ENCODE measurements at regions not wholly inside any gene's neighbourhood (a gene's known extent, or its start where the extent isn't known, plus 50 kb on each side); places are given as distances from the start of the nearest gene placed in this dataset.

- Histone ChIP-seq H3K4me2 (ENCODE audit: low read depth, low read length) (no peak overlapping the region), H4K20me1 (ENCODE audit: insufficient read depth, low read length) (no peaks in the 10 kb centered on the region), H3K27ac (ENCODE audit: extremely low read length, insufficient read depth, low read length) (no peak overlapping the region), H3K9ac (ENCODE audit: insufficient read depth, low read depth, low read length) (no peak overlapping the region), H3K9me3 (ENCODE audit: low read length) (no peaks in the 10 kb centered on the region), H3K79me2 (ENCODE audit: insufficient read depth, low read length) (no peaks in the 10 kb centered on the region), H3K27me3 (ENCODE audit: control insufficient read depth in 1 of 2, insufficient read depth in 2 of 2, low read length in 2 of 2) (no peaks in the 10 kb centered on the region), H2AFZ (ENCODE audit: low read length) (no peak overlapping the region), H3K36me3 (replicated peaks in 1 of 2; ENCODE audit: control insufficient read depth in 1 of 2, insufficient read depth in 2 of 2, low read length in 2 of 2) (no peaks in the 10 kb centered on the region), H3K4me3 (replicated peaks in 1 of 3; ENCODE audit: insufficient read depth in 1 of 3, low read depth in 2 of 3, low read length in 3 of 3) (no peak overlapping the region), H3K4me1 (ENCODE audit: insufficient read depth, low read length) (no peaks in the 10 kb centered on the region)
- no peak for DNase-seq (ENCODE audit: low spot score)
- CTCF ChIA-PET (ENCODE audit: low intra/inter-chr PET ratio, low total read pairs) = no interaction called here
- ATAC-seq = no peak
- in situ Hi-C loops (cut with HindIII; ENCODE audit: extremely low pct_ligation_motif_present, low pct_unique_long_range_greater_than_20kb) (no loop called here), intact Hi-C loops (cut with micrococcal nuclease; ENCODE audit: unreplicated experiment) (no loop called here)
- POLR2A ChIA-PET = no interaction called here
- WGBS (ENCODE audit: low lambda C conversion rate) = 20% methylated on average over 5 of the region's 5 CpGs
- BruUV-seq (replicated peaks) = no TSS peak
- no peak for TF ChIP-seq MZF1 (CRISPR knock-in tag; IDR thresholded peaks at IDR 0.05; ENCODE audit: borderline replicate concordance)
- TF ChIP-seq, protein P1, sequence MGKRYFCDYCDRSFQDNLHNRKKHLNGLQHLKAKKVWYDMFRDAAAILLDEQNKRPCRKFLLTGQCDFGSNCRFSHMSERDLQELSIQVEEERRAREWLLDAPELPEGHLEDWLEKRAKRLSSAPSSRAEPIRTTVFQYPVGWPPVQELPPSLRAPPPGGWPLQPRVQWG (CRISPR knock-in tag; IDR thresholded peaks at IDR 0.05; ENCODE audit: borderline replicate concordance, low read depth) = no peak
- no peak for TF ChIP-seq TCF7L2 (IDR thresholded peaks at IDR 0.05; ENCODE audit: low read depth, low read length)
- TF ChIP-seq ZNF780A (CRISPR knock-in tag; IDR thresholded peaks at IDR 0.05) = no peak
- TF ChIP-seq, protein P2, sequence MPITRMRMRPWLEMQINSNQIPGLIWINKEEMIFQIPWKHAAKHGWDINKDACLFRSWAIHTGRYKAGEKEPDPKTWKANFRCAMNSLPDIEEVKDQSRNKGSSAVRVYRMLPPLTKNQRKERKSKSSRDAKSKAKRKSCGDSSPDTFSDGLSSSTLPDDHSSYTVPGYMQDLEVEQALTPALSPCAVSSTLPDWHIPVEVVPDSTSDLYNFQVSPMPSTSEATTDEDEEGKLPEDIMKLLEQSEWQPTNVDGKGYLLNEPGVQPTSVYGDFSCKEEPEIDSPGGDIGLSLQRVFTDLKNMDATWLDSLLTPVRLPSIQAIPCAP (CRISPR knock-in tag; IDR thresholded peaks at IDR 0.05; ENCODE audit: low read depth) = no peak
- TF ChIP-seq ZNF569 (CRISPR knock-in tag; IDR thresholded peaks at IDR 0.05; ENCODE audit: borderline replicate concordance) = no peak
- no peak for TF ChIP-seq JARID2 (CRISPR knock-in tag; IDR thresholded peaks at IDR 0.05; ENCODE audit: insufficient replicate concordance)
- no peak for TF ChIP-seq CC2D1A (CRISPR knock-in tag; IDR thresholded peaks at IDR 0.05)
- TF ChIP-seq EHMT2 (IDR thresholded peaks at IDR 0.05; ENCODE audit: borderline replicate concordance, low read depth, low read length) = no peak
- no peak for TF ChIP-seq NCOR1 (IDR thresholded peaks at IDR 0.05; ENCODE audit: borderline replicate concordance, low read length)
- TF ChIP-seq ZNF589 (CRISPR knock-in tag; conservative IDR thresholded peaks at IDR 0.05) = no peak
- TF ChIP-seq MLLT10 (CRISPR knock-in tag; IDR thresholded peaks at IDR 0.05) = no peak
- TF ChIP-seq, protein P3, sequence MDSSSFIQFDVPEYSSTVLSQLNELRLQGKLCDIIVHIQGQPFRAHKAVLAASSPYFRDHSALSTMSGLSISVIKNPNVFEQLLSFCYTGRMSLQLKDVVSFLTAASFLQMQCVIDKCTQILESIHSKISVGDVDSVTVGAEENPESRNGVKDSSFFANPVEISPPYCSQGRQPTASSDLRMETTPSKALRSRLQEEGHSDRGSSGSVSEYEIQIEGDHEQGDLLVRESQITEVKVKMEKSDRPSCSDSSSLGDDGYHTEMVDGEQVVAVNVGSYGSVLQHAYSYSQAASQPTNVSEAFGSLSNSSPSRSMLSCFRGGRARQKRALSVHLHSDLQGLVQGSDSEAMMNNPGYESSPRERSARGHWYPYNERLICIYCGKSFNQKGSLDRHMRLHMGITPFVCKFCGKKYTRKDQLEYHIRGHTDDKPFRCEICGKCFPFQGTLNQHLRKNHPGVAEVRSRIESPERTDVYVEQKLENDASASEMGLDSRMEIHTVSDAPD (CRISPR knock-in tag; IDR thresholded peaks at IDR 0.05) = no peak
- no peak for TF ChIP-seq RFX1 (IDR thresholded peaks at IDR 0.05)
- no peak for TF ChIP-seq ZSCAN21 (CRISPR knock-in tag; IDR thresholded peaks at IDR 0.05; ENCODE audit: borderline replicate concordance)
- no peak for TF ChIP-seq ZNF414 (CRISPR knock-in tag; IDR thresholded peaks at IDR 0.05)
- no peak for TF ChIP-seq ZFP62 (CRISPR knock-in tag; IDR thresholded peaks at IDR 0.05)
- no peak for FAIRE-seq
Measured at GRCh38 chr20:54284928-54285704, 77.2 kb downstream of the PFDN4 start.
